ENCODE measurements at regions not wholly inside any gene's neighbourhood (a gene's known extent, or its start where the extent isn't known, plus 50 kb on each side); places are given as distances from the start of the nearest gene placed in this dataset.

- in situ Hi-C loops (cut with HindIII; ENCODE audit: low pct_ligation_motif_present, low sequenced_read_pairs), result no loop called here
- Histone ChIP-seq H3K27ac (no peak overlapping the region), H3K4me3 (ENCODE audit: low read depth, low read length) (no peak overlapping the region), H3K27me3 (replicated peaks) (no peaks in the 10 kb centered on the region), H3K36me3 (replicated peaks) (no peaks in the 10 kb centered on the region)
- TF ChIP-seq CTCF (IDR thresholded peaks at IDR 0.05; ENCODE audit: low read depth, low read length, missing control alignments), result no peak
- DNase-seq, result peak; percentile 3
Measured at GRCh38 chrX:144918936-144919335, 328.4 kb upstream of the SPANXN1 start.

- DNase-seq, result no peak
- in situ Hi-C loops (cut with HindIII; ENCODE audit: low pct_ligation_motif_present, low sequenced_read_pairs), result no loop called here
- TF ChIP-seq CTCF (IDR thresholded peaks at IDR 0.05; ENCODE audit: low read depth, low read length, missing control alignments), result no peak
- Histone ChIP-seq H3K4me3 (ENCODE audit: low read depth, low read length) (no peak overlapping the region), H3K27ac (no peak overlapping the region), H3K36me3 (replicated peaks) (no peaks in the 10 kb centered on the region), H3K27me3 (replicated peaks) (no peaks in the 10 kb centered on the region)
Measured at GRCh38 chrX:144946666-144947065, 300.6 kb upstream of the SPANXN1 start.
